GM12878 (cell line): ENCODE measurements at regions not wholly inside any gene's neighbourhood (a gene's known extent, or its start where the extent isn't known, plus 50 kb on each side); places are given as distances from the start of the nearest gene placed in this dataset.

Experiments
- ATAC-seq: fragments of 200-7000 bp; cut with Tn5 transposase; 3 replicates; pipeline ENCODE4 v1.9.1; 2020; ENCODE audit warnings: mild to moderate bottlenecking, moderate library complexity
- BruUV-seq: library from RNA; stranded (reverse); fragments of 400-500 nt; replicated peaks from 2 replicates; lab custom pipeline; 2021; lab: Mats Ljungman, UMichigan
- CTCF ChIA-PET: fragments of 300-600 bp; sonication (Branson Sonifier 250); formaldehyde crosslinking; extraction: SDS; loops from one replicate; lab custom pipeline; 2021; ENCODE audit warnings: inconsistent platforms; lab: Yijun Ruan, JAX
- POLR2A ChIA-PET: fragments of 350-600 bp; formaldehyde crosslinking; extraction: SDS; loops from one replicate; lab custom pipeline; 2021; ENCODE audit warnings: inconsistent platforms; lab: Charles Lee
- RAD21 ChIA-PET: fragments of 300-600 bp; sonication (Branson Sonifier 250); formaldehyde crosslinking; loops from one replicate; lab custom pipeline; 2023; ENCODE audit warnings: antibody characterized with exemption; ENCODE audit not compliant: unreplicated experiment; lab: Charles Lee
- SMC1A ChIA-PET: fragments of 300-600 bp; sonication (Branson Sonifier 250); formaldehyde crosslinking; loops from one replicate; lab custom pipeline; 2023; ENCODE audit not compliant: unreplicated experiment, uncharacterized antibody; lab: Charles Lee
- DNase-seq: peaks from one replicate; pipeline ENCODE4 v3.0.0-alpha.2; 2011; ENCODE audit warnings: low read depth, low spot score
- FAIRE-seq: peaks from 3 replicates; lab custom pipeline; 2011; peaks lifted over from hg19 to GRCh38; lab: Jason Lieb, UNC
- H2AFZ ChIP-seq: 2 replicates; pipeline ENCODE4 v1.6.0; 2011; ENCODE audit warnings: low read depth, low read length, control low read depth; ENCODE audit not compliant: control insufficient read depth
- H3K27ac ChIP-seq: 2 replicates; pipeline ENCODE4 v1.5.1; 2011; ENCODE audit warnings: control low read depth; ENCODE audit not compliant: control insufficient read depth, insufficient read depth
- H3K27me3 ChIP-seq, 2 experiments: replicated peaks in 1 of 2; 2 replicates each; pipeline versions ENCODE4 v1.6.0 to v1.6.1; 2011; ENCODE audit warnings: low read length in 1 of 2; ENCODE audit not compliant: control insufficient read depth in 2 of 2, insufficient read depth in 2 of 2
- H3K36me3 ChIP-seq, 2 experiments: 2 replicates each; pipeline ENCODE4 v1.5.1; 2011; ENCODE audit warnings: low read length in 1 of 2; ENCODE audit not compliant: control insufficient read depth in 2 of 2, insufficient read depth in 2 of 2
- H3K4me1 ChIP-seq: 2 replicates; pipeline ENCODE4 v1.6.1; 2011; ENCODE audit warnings: mild to moderate bottlenecking, low read length, moderate library complexity, mixed read lengths; ENCODE audit not compliant: control insufficient read depth, insufficient read depth
- H3K4me2 ChIP-seq: 2 replicates; pipeline ENCODE4 v1.6.0; 2011; ENCODE audit warnings: control low read depth; ENCODE audit not compliant: control insufficient read depth, insufficient read depth
- H3K4me3 ChIP-seq: fragments of 200-600 bp; sonication (generic); 2 replicates; pipeline ENCODE4 v1.5.1; 2016
- H3K79me2 ChIP-seq: 2 replicates; pipeline ENCODE4 v1.6.0; 2011; ENCODE audit warnings: low read length; ENCODE audit not compliant: control insufficient read depth, insufficient read depth
- H3K9ac ChIP-seq: 2 replicates; pipeline ENCODE4 v1.8.0; 2011; ENCODE audit warnings: low read length, control low read depth, mixed read lengths; ENCODE audit not compliant: control insufficient read depth, insufficient read depth
- H3K9me3 ChIP-seq: replicated peaks from 3 replicates; pipeline ENCODE4 v1.5.1; 2011; ENCODE audit warnings: mild to moderate bottlenecking, low read length; ENCODE audit not compliant: control insufficient read depth, insufficient read depth
- H4K20me1 ChIP-seq: 2 replicates; pipeline ENCODE4 v1.6.0; 2011; ENCODE audit not compliant: control insufficient read depth, insufficient read depth
- BCL3 ChIP-seq: IDR thresholded peaks from 2 replicates; pipeline ENCODE4 v1.6.1; 2011; ENCODE audit warnings: borderline replicate concordance, low read depth, mild to moderate bottlenecking, moderate library complexity, low read length; ENCODE audit not compliant: insufficient read depth, poor library complexity, severe bottlenecking
- BHLHE40 ChIP-seq, 2 experiments: fragments of 450-650 bp in 1 of 2; IDR thresholded peaks; 2 replicates each; pipeline ENCODE4 v1.6.1; 2011 to 2017; ENCODE audit warnings: low read depth in 2 of 2, borderline replicate concordance in 1 of 2, improper control_type of control experiment in 1 of 2, low read length in 1 of 2, mild to moderate bottlenecking in 1 of 2
- EGR1 ChIP-seq, 2 experiments: IDR thresholded peaks; 1 replicate in 1 of 2; 2 replicates in 1 of 2; pipeline ENCODE4 v1.6.1; 2011 to 2012; ENCODE audit warnings: low read depth in 2 of 2, low read length in 2 of 2, borderline replicate concordance in 1 of 2, mild to moderate bottlenecking in 1 of 2, moderate library complexity in 1 of 2
- FOS ChIP-seq: IDR thresholded peaks from 3 replicates; pipeline ENCODE4 v1.6.1; 2011; ENCODE audit warnings: borderline replicate concordance; ENCODE audit not compliant: insufficient read length; ENCODE audit errors: extremely low read depth
- MLLT1 ChIP-seq: fragments of 450-650 bp; IDR thresholded peaks from 2 replicates; pipeline ENCODE4 v1.6.1; 2016; ENCODE audit warnings: mild to moderate bottlenecking
- MXI1 ChIP-seq: fragments of 150-350 bp; IDR thresholded peaks from 2 replicates; pipeline ENCODE4 v1.6.1; 2011; ENCODE audit warnings: low read depth, mild to moderate bottlenecking, inconsistent platforms, low read length, improper control_type of control experiment
- NBN ChIP-seq: fragments of 450-650 bp; IDR thresholded peaks from 2 replicates; pipeline ENCODE4 v1.6.1; 2016
- POLR2A ChIP-seq: IDR thresholded peaks from 2 replicates; pipeline ENCODE4 v1.6.1; 2011; ENCODE audit warnings: low read depth, mild to moderate bottlenecking, low read length
- POLR2AphosphoS2 ChIP-seq: IDR thresholded peaks from 2 replicates; pipeline ENCODE4 v1.6.1; 2011; ENCODE audit warnings: low read depth, mild to moderate bottlenecking, low read length, improper control_type of control experiment, moderate library complexity
- SIN3A ChIP-seq: IDR thresholded peaks from 2 replicates; pipeline ENCODE4 v1.6.1; 2012; ENCODE audit warnings: low read depth, low read length, improper control_type of control experiment
- SMARCA5 ChIP-seq: fragments of 450-650 bp; IDR thresholded peaks from 2 replicates; pipeline ENCODE4 v1.6.1; 2017; ENCODE audit warnings: mild to moderate bottlenecking
- ZBTB40 ChIP-seq: fragments of 450-650 bp; IDR thresholded peaks from 2 replicates; pipeline ENCODE4 v1.6.1; 2016; ENCODE audit warnings: mild to moderate bottlenecking, moderate library complexity, borderline replicate concordance
- ZZZ3 ChIP-seq: IDR thresholded peaks from 2 replicates; pipeline ENCODE4 v1.6.1; 2011; ENCODE audit warnings: low read depth; ENCODE audit not compliant: control insufficient read depth, insufficient read length
- WGBS: methylation state at CpG from one replicate; pipeline ENCODE4 v1.1.6; 2016; ENCODE audit warnings: low lambda C conversion rate; ENCODE audit not compliant: insufficient replicate concordance, insufficient coverage; ENCODE audit errors: missing lambda C conversion rate; 5-methylcytosine and 5-hydroxymethylcytosine counted together
- in situ Hi-C: fragments of 300-500 bp; cut with MboI; formaldehyde crosslinking; loops from 9 replicates; pipeline ENCODE4 v1.14.3; 2018; ENCODE audit warnings: mixed read lengths
- intact Hi-C: fragments of 100-400 bp; cut with micrococcal nuclease; formaldehyde crosslinking; loops from one replicate; pipeline ENCODE4 v1.14.2; 2022; ENCODE audit not compliant: unreplicated experiment

- H3K9me3 ChIP-seq = no peaks in the 10 kb centered on the region
- BruUV-seq = no TSS peak
- no peaks in the 10 kb centered on the region for H4K20me1 ChIP-seq
- ATAC-seq (no peak), DNase-seq (no peak), FAIRE-seq (no peak)
- no peaks in the 10 kb centered on the region for H3K36me3 ChIP-seq
- no peak overlapping the region for H2AFZ ChIP-seq
- no peak overlapping the region for H3K4me3 ChIP-seq
- no peaks in the 10 kb centered on the region for H3K27me3 ChIP-seq
- intact Hi-C loops (no loop called here), in situ Hi-C loops (no loop called here)
- H3K4me1 ChIP-seq = no peaks in the 10 kb centered on the region
- RAD21 ChIA-PET = no interaction called here
- SMC1A ChIA-PET = no interaction called here
- 0% methylated on average over 1 of the region's 1 CpG for WGBS
- H3K4me2 ChIP-seq = no peak overlapping the region
- no peak overlapping the region for H3K27ac ChIP-seq
- POLR2A ChIA-PET = no interaction called here
- no peaks in the 10 kb centered on the region for H3K79me2 ChIP-seq
- no peak overlapping the region for H3K9ac ChIP-seq
- TF ChIP-seq ZBTB40 (no peak), BHLHE40 (IDR thresholded peaks at IDR 0.05; ENCODE audit: borderline replicate concordance in 1 of 2, low read depth in 2 of 2, low read length in 1 of 2) (no peak), SMARCA5 (no peak), POLR2AphosphoS2 (no peak), MXI1 (no peak), NBN (no peak), SIN3A (no peak), POLR2A (no peak), FOS (no peak), BCL3 (no peak), EGR1 (IDR thresholded peaks at IDR 0.05; ENCODE audit: borderline replicate concordance in 1 of 2, low read depth in 2 of 2, low read length in 2 of 2) (no peak), ZZZ3 (no peak), MLLT1 (no peak)
- CTCF ChIA-PET = no interaction called here
Observed at GRCh38 chr2:107775791-107776190, 50.9 kb upstream of the RGPD4 start.
